ENCODE measurements at regions not wholly inside any gene's neighbourhood (a gene's known extent, or its start where the extent isn't known, plus 50 kb on each side); places are given as distances from the start of the nearest gene placed in this dataset.
"Not testable (repeated sequence)": the region's sequence is repeated elsewhere in the genome, so short reads cannot be mapped to it uniquely, and the experiment has no call there.

DNA sequence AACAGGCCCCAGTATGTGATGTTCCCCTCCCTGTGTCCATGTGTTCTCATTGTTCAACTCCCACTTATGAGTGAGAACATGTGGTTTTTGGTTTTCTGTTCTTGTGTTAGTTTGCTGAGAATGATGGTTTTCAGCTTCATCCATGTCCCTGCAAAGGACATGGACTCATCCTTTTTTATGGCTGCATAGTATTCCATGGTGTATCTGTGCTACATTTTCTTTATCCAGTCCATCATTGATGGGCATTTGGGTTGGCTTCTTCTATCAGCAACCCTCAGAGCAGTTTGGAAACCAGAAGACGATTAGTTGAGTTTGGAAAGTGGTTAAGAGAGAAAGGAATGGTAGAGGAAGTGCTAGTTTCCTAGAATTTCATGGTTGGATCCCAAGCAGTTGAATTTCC is 319.1 kb upstream of the RNF32 start:
- TF ChIP-seq, protein P1, sequence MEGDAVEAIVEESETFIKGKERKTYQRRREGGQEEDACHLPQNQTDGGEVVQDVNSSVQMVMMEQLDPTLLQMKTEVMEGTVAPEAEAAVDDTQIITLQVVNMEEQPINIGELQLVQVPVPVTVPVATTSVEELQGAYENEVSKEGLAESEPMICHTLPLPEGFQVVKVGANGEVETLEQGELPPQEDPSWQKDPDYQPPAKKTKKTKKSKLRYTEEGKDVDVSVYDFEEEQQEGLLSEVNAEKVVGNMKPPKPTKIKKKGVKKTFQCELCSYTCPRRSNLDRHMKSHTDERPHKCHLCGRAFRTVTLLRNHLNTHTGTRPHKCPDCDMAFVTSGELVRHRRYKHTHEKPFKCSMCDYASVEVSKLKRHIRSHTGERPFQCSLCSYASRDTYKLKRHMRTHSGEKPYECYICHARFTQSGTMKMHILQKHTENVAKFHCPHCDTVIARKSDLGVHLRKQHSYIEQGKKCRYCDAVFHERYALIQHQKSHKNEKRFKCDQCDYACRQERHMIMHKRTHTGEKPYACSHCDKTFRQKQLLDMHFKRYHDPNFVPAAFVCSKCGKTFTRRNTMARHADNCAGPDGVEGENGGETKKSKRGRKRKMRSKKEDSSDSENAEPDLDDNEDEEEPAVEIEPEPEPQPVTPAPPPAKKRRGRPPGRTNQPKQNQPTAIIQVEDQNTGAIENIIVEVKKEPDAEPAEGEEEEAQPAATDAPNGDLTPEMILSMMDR (IDR thresholded peaks at IDR 0.05; ENCODE audit: poor library complexity, severe bottlenecking), result not testable (repeated sequence)
- TF ChIP-seq POLR2AphosphoS5 (IDR thresholded peaks at IDR 0.05); EZH2 (IDR thresholded peaks at IDR 0.05; ENCODE audit: borderline replicate concordance, insufficient read depth, low read length, poor library complexity, severe bottlenecking); EP300 (conservative IDR thresholded peaks at IDR 0.05; ENCODE audit: poor library complexity, severe bottlenecking); MXI1 (conservative IDR thresholded peaks at IDR 0.05; ENCODE audit: poor library complexity, severe bottlenecking): not testable (repeated sequence)

All from neural cell (in vitro differentiated cells).